Activated T-cell treated with anti-CD3 and anti-CD28 coated beads, Interleukin-2, amount 50 U/mL, for 24 hours (primary cell): ENCODE measurements at regions not wholly inside any gene's neighbourhood (a gene's known extent, or its start where the extent isn't known, plus 50 kb on each side); places are given as distances from the start of the nearest gene placed in this dataset.
"Not testable (repeated sequence)": the region's sequence is repeated elsewhere in the genome, so short reads cannot be mapped to it uniquely, and the experiment has no call there.

Source experiments
- DNase-seq: peaks from one replicate; pipeline ENCODE4 v3.0.0-alpha.2; 2020
- H3K27ac Mint-ChIP-seq: 2 replicates; pipeline ENCODE4 v1.8.0; 2020; ENCODE audit warnings: mild to moderate bottlenecking, mixed read lengths
- H3K27me3 Mint-ChIP-seq: 2 replicates; pipeline ENCODE4 v1.8.0; 2020; ENCODE audit warnings: mixed read lengths
- H3K36me3 Mint-ChIP-seq: 2 replicates; pipeline ENCODE4 v1.8.0; 2020; ENCODE audit warnings: low read depth, mixed read lengths
- H3K4me1 Mint-ChIP-seq: 2 replicates; pipeline ENCODE4 v1.8.0; 2020; ENCODE audit warnings: low read depth, mixed read lengths
- H3K4me3 Mint-ChIP-seq: 2 replicates; pipeline ENCODE4 v1.8.0; 2020; ENCODE audit warnings: mild to moderate bottlenecking, moderate library complexity, mixed read lengths
- H3K9me3 Mint-ChIP-seq: 2 replicates; pipeline ENCODE4 v1.8.0; 2020; ENCODE audit warnings: mixed read lengths

- no peak overlapping the region for H3K27ac Mint-ChIP-seq
- H3K36me3 Mint-ChIP-seq: peaks cover 14% of the 10 kb centered on the region
- no peak overlapping the region for H3K4me3 Mint-ChIP-seq
- H3K27me3 Mint-ChIP-seq: no peaks in the 10 kb centered on the region
- peaks cover 16% of the 10 kb centered on the region for H3K4me1 Mint-ChIP-seq
- DNase-seq: no peak
- H3K9me3 Mint-ChIP-seq: no peaks in the 10 kb centered on the region
Measured at GRCh38 chr6:144634371-144634770, 349.2 kb downstream of the UTRN start.

- H3K4me1 Mint-ChIP-seq: peaks cover 20% of the 10 kb centered on the region
- H3K27ac Mint-ChIP-seq: no peak overlapping the region
- H3K27me3 Mint-ChIP-seq: no peaks in the 10 kb centered on the region
- peaks cover 11% of the 10 kb centered on the region for H3K36me3 Mint-ChIP-seq
- no peak for DNase-seq
- no peaks in the 10 kb centered on the region for H3K9me3 Mint-ChIP-seq
- H3K4me3 Mint-ChIP-seq: no peak overlapping the region
Measured at GRCh38 chr6:144635051-144635450, 349.9 kb downstream of the UTRN start.

DNA sequence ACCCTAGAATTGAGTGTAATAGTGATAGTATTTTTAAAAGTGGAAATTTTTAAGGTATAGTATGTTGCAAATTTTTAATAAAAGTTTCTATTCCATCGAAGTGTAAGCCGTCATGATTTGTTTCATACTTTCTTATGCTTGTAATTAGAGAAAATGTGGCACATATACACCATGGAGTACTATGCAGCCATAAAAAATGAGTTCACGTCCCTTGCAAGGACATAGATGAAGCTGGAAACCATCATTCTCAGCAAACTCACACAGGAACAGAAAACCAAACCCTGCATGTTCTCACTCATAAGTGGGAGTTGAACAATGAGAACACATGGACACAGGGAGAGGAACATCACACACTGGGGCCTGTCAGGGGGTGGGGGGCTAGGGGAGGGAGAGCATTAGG is 350.9 kb downstream of the UTRN start:
- H3K4me3 Mint-ChIP-seq, H3K27ac Mint-ChIP-seq, DNase-seq, H3K9me3 Mint-ChIP-seq, H3K36me3 Mint-ChIP-seq, H3K27me3 Mint-ChIP-seq: not testable (repeated sequence)
- H3K4me1 Mint-ChIP-seq: peaks cover 13% of the 10 kb centered on the region

- Mint-ChIP-seq H3K27me3 (no peaks in the 10 kb centered on the region), H3K36me3 (peaks cover 5% of the 10 kb centered on the region)
Measured at GRCh38 chr6:144637541-144637940, 352.4 kb downstream of the UTRN start.

DNA sequence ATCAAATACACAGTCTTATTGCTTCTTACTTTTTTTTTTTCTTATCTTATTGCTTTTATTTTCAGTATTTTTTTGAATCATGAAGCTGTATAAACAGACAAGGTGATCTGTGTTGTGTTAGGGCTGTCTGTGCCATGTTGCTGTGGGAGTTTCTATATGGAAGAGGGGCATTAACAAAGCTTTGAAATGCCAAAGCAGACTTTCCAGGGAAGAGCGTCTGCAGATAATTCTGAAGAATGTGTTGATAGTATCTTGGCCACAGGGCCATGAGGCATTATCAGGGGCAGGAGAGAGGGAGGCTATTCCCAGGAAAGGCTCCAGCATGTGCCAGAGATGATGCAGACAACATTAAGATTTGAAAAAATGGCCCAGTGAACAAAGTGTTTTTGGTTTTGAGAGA is 354.5 kb downstream of the UTRN start:
- H3K27me3 Mint-ChIP-seq: no peaks in the 10 kb centered on the region
- H3K27ac Mint-ChIP-seq: no peak overlapping the region
- H3K4me3 Mint-ChIP-seq: no peak overlapping the region
- no peak for DNase-seq
- peaks cover 13% of the 10 kb centered on the region for H3K4me1 Mint-ChIP-seq
- H3K36me3 Mint-ChIP-seq: peaks cover 4% of the 10 kb centered on the region
- H3K9me3 Mint-ChIP-seq: no peaks in the 10 kb centered on the region

More at GRCh38 chr6:144637541-144637940, 352.4 kb downstream of the UTRN start:
- no peak for DNase-seq
- no peak overlapping the region for H3K27ac Mint-ChIP-seq
- H3K4me3 Mint-ChIP-seq: no peak overlapping the region
- no peaks in the 10 kb centered on the region for H3K9me3 Mint-ChIP-seq
- peaks cover 13% of the 10 kb centered on the region for H3K4me1 Mint-ChIP-seq

GRCh38 chr6:144641286-144641685 is 356.2 kb downstream of the UTRN start:
- Mint-ChIP-seq H3K9me3 (no peaks in the 10 kb centered on the region), H3K4me1 (peaks cover 18% of the 10 kb centered on the region), H3K27ac (no peak overlapping the region)

DNA sequence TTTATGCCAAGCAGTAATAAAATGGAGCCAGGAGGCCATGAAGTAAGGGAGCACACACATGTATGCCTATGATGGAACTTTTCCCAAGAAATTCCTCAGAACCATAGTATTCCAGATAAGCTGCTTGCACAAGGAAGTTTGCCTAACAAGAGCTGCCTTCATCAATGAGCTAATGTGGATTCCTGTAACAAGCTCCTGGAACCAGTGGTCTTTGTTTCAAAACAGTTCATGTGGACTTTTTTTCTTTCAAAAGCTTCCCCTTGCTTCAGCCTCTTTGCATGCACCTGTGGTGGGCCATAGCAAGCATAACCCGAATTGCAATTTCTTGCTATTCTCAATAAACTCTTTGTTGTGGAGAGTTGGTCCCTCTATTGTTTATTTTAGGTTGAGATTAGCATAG is 359.6 kb downstream of the UTRN start:
- DNase-seq: no peak
- no peak overlapping the region for H3K4me3 Mint-ChIP-seq
- H3K4me1 Mint-ChIP-seq: peaks cover 13% of the 10 kb centered on the region
- no peaks in the 10 kb centered on the region for H3K27me3 Mint-ChIP-seq
- H3K27ac Mint-ChIP-seq: no peak overlapping the region
- H3K36me3 Mint-ChIP-seq: peaks cover 18% of the 10 kb centered on the region
- peaks cover under 1% of the 10 kb centered on the region for H3K9me3 Mint-ChIP-seq

More at GRCh38 chr6:144641286-144641685, 356.2 kb downstream of the UTRN start:
- H3K4me3 Mint-ChIP-seq: no peak overlapping the region
- no peaks in the 10 kb centered on the region for H3K27me3 Mint-ChIP-seq
- no peak for DNase-seq
- H3K36me3 Mint-ChIP-seq: peaks cover 6% of the 10 kb centered on the region

DNA sequence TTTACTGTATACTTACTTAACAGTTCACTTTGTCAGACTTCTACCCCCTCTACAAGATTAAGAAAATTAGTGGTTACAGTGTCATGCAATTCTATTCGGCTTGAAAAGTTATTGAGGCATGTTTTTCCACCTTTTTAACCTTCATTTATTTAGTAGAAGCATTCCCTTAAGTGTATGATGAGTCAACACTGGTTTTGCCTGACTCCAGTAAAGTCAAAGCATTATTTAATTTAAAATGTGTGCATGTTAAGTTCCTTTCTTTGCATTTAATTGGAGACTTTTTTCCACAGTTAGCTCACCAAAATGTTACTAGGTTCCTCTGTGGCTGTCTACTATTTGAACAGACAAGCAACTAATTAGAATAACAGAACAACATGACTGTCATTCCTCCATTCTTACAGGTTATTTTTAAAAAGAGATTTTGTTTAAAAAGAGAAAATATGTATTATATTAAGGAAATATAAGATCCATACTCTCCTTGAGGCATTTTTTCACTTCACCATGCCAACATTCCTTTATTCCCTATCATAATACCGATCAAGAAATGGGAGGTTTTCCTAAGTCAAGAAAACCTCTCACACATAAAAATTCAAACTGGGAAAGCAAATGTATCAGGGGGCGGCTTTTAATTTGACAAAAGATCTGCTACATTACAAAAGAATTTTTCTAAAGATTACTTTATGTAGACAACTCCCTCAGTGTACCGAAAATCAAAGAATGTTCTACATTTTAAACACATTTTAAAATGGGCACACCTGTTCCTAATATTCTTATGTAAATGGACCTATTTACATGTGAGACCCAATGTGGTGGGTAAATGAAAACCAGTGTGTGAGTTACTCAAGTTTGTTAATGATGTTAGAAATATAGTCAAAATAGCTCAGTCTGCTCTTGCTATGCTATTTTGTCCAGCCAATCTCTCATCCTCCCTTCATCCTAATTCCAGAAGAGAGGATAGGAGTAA is 361.2 kb downstream of the UTRN start:
- no peak overlapping the region for H3K4me3 Mint-ChIP-seq
- H3K4me1 Mint-ChIP-seq: peaks cover 14% of the 10 kb centered on the region
- peaks cover 21% of the 10 kb centered on the region for H3K36me3 Mint-ChIP-seq
- no peaks in the 10 kb centered on the region for H3K27me3 Mint-ChIP-seq
- H3K9me3 Mint-ChIP-seq: peaks cover 4% of the 10 kb centered on the region
- DNase-seq: no peak
- no peak overlapping the region for H3K27ac Mint-ChIP-seq

- DNase-seq: no peak
- Mint-ChIP-seq H3K36me3 (peaks cover 21% of the 10 kb centered on the region), H3K4me3 (no peak overlapping the region), H3K27me3 (no peaks in the 10 kb centered on the region), H3K27ac (no peak overlapping the region), H3K9me3 (peaks cover 4% of the 10 kb centered on the region), H3K4me1 (peaks cover 18% of the 10 kb centered on the region)
Measured at GRCh38 chr6:144647406-144647964, 362.4 kb downstream of the UTRN start.

DNA sequence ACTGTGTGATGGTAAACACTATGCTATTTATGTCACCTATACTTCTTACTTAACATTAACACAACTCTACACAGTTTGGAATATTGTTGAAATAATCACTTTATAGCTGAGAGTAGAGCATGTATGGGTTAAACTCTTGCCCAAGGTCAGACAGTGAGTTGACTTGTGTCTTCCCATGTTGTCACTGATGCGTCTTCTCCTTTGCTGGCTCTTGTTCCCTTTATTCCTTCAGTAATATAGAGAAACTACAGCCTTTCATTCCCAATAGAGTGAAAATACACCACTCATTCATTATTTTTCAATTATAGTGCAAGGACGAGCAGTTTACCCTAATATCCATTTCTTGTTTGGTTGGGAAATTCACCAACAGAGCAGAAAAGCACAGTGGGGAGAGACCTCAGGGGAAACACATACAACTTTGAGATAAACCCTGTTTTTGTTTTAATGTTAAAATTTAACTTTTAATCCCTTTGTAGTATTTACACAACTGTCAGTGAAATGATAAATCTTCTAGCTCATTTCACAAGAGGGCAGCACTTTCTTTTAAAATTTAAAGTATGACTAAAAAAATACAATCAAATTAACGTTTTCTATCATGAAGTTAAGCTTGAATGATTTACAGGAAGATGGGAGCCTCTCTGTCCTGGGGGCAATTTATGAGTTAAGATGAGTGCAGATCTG is 363.0 kb downstream of the UTRN start:
- H3K36me3 Mint-ChIP-seq: peaks cover 21% of the 10 kb centered on the region
- H3K4me1 Mint-ChIP-seq: peaks cover 23% of the 10 kb centered on the region
- DNase-seq: no peak
- H3K4me3 Mint-ChIP-seq: no peak overlapping the region
- no peaks in the 10 kb centered on the region for H3K27me3 Mint-ChIP-seq
- H3K9me3 Mint-ChIP-seq: peaks cover 4% of the 10 kb centered on the region
- no peak overlapping the region for H3K27ac Mint-ChIP-seq

DNA sequence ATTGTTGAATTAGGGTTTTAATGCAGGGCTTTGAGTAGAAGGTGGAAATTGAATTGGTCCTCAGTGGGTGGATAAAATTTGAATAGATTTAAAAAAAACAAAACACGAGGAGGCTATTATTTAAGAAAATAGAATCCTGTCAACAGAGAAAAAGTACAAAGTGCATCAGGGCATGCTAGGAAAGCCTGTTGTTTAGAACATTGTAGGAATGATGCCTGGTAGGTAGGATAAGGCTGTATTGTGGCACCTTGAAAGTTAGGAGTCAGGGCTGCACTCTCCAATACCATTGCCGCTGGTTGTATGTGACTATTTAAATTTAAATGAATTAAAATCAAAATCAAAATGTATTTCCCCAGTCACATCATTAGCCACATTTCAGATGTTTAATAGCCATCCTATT is 363.9 kb downstream of the UTRN start:
- Mint-ChIP-seq H3K36me3 (peaks cover 21% of the 10 kb centered on the region), H3K4me1 (peaks cover 31% of the 10 kb centered on the region), H3K27ac (no peak overlapping the region), H3K4me3 (no peak overlapping the region), H3K9me3 (peaks cover 4% of the 10 kb centered on the region), H3K27me3 (no peaks in the 10 kb centered on the region)
- no peak for DNase-seq

DNA sequence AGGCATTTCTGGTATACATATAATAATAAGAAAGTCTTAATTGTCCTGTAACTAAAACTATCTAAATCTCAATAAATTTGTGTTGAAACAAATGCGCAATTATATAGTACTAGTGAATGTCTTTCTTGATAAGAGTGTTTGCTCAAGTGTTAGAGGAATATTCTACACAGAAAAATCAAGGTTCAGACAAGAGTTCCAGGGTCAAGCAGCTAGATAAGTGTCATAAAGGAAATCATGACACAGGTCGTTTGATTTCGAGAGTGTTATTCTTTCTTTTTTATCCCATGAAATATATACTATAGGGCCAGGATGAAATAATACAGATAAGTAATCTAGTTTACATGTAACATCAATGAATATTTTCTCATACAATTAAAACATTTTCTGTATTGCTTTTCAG is 366.1 kb downstream of the UTRN start:
- Mint-ChIP-seq H3K4me1 (peaks cover 45% of the 10 kb centered on the region), H3K9me3 (peaks cover 4% of the 10 kb centered on the region), H3K27me3 (no peaks in the 10 kb centered on the region), H3K4me3 (no peak overlapping the region), H3K27ac (no peak overlapping the region), H3K36me3 (peaks cover 16% of the 10 kb centered on the region)
- DNase-seq: no peak

- Mint-ChIP-seq H3K9me3 (peaks cover 4% of the 10 kb centered on the region), H3K4me1 (peaks cover 43% of the 10 kb centered on the region), H3K27ac (no peak overlapping the region), H3K4me3 (no peak overlapping the region), H3K36me3 (peaks cover 11% of the 10 kb centered on the region), H3K27me3 (no peaks in the 10 kb centered on the region)
- no peak for DNase-seq
Measured at GRCh38 chr6:144652292-144652891, 367.3 kb downstream of the UTRN start.

GRCh38 chr6:144653885-144654505 is 368.9 kb downstream of the UTRN start:
- peaks cover 4% of the 10 kb centered on the region for H3K9me3 Mint-ChIP-seq
- peak overlapping the region; percentile 82 for H3K27ac Mint-ChIP-seq
- DNase-seq: no peak
- no peaks in the 10 kb centered on the region for H3K27me3 Mint-ChIP-seq
- peak overlapping the region; percentile 27 for H3K4me3 Mint-ChIP-seq
- peaks cover 8% of the 10 kb centered on the region for H3K36me3 Mint-ChIP-seq
- peaks cover 57% of the 10 kb centered on the region for H3K4me1 Mint-ChIP-seq
